ENCODE measurements at regions not wholly inside any gene's neighbourhood (a gene's known extent, or its start where the extent isn't known, plus 50 kb on each side); places are given as distances from the start of the nearest gene placed in this dataset.

DNA sequence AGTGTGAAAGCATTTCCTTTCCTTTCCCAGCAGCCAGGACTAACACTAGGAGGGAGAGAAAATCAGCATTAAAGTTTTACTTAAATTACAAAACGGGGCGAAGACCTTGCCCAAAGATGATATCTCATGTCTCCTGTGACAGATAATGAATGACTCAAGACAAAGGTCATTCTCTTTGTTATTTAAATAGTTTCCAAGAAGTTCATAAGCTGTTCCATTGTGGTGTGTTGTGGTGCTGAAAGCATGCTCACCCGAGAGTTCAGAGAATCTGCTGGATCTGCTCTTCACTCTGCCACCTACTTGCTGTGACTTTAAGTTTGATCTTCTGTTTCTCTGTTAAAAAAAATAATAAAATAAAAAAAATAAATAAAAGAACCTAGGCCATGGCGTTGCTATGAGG lies 265.9 kb upstream of the NR4A3 start:
- DNase-seq, result no peak

DNA sequence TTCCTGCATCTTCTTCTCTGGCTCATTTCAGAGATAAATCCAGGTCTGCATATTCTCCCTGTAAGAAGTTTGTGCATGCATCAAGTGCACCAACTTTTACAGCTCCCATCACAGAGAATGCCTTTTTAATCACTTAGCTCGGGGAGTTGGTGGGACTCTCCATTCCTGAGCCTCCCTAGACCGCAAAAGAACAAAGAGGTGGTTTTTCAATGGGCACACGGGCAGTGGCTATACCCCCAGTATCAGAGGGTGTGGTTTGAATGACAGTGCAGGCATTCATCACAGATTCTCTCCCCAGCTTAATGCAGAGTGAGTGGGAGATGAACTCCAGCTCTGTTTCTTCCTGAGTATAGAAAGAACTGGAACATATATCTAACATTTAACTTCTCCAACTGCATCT lies 264.7 kb upstream of the NR4A3 start:
- no peak for DNase-seq

DNA sequence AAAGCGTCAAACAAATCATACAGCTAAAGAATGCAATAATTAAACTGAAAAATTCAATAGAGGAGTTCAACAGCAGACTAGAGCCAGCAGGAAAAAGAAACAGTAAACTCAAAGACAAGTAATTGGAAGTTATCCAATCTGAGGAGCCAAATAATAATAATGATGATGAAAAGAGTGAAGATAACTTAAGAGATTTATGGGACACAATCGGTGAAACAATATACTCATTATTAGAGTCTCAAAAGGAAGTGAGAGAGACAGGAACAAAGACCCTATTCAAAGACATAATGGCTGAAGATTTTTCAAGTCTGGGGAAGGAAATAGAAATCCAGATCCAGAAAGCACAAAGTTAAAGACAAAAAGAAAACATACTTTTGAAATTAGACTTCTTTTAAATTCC lies 263.9 kb upstream of the NR4A3 start:
- DNase-seq, result no peak

DNA sequence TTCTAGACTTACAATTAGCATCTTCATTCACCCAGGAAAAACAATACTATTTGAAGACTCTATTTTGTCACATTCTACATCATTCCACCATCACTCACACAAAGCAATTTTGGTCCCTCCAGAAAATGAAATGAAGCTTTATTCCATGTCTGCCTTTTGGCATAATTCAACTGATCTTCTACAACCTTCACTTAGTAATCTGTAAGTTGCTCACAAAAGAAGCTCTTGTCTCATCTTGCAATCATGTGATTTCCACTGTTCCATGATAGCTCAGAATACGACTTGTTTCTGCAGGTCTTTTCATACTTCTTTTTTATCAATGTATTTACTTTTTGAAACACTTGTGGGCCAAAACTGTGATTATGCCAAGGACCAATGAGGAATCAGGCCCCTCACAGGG lies 261.9 kb upstream of the NR4A3 start:
- DNase-seq, result no peak

DNA sequence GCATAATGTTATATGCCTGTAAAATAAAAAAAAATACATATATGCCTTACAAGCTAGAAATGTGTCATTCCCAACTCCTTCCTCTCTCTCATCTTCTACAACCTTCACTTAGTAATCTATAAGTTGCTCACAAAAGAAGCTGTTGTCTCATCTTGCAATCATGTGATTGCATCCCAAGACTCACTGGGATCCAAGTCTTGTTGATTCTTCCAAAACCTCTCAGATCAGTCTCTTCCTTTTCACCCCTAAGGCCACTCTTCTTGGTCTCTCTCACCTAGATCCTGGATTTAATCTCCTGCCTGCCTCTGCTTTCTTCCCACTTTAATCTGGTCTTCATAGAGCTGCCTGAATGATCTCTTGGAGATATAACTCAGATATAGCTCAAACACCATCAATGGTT lies 261.1 kb upstream of the NR4A3 start:
- DNase-seq, result no peak

DNA sequence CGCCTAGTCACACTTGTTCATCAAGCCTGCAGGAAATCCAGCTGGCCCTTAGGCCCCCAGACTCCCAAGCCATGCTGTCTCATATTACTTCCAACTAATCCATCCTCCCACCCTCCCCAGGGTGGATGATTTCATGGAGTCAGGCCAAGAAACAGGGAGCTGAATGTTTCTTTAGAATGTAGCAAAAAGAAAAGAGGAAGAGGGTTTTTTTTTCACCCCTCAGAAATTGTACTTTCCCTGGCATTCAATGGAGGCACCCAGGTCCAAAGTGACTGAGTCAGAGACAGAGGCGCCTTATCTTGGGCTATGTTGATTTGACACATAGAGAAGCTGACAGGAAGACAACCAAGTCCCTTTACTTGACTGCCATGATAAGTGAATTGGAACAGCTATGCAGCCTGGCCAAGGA lies 260.2 kb upstream of the NR4A3 start:
- no peak for DNase-seq

DNA sequence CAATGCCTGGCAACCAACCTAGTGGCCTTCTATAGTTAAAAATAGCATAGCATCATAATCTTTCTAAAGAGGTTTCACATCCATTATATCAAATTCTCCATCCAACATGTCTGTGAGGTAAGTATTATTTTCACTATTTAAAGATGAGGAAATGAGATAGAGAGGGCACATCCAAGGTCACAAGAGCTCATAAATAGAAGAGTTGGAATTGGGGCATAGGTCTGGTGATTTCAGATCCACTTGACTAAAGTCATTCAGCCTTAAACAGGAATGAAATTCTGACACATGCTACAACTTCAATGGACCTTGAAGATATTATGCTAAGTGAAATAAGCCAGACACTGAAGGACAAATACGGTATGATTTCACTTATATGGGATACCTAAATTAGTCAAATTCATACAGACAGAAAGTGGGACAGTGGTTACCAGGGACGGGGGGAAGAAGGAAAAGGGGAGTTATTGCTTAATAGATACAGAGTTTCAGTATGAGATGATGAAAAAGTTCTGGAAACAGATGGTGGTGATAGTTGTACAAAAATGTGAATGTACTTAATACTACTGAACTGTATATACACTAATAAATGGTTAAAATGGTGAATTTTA lies 259.6 kb upstream of the NR4A3 start:
- no peak for DNase-seq

DNA sequence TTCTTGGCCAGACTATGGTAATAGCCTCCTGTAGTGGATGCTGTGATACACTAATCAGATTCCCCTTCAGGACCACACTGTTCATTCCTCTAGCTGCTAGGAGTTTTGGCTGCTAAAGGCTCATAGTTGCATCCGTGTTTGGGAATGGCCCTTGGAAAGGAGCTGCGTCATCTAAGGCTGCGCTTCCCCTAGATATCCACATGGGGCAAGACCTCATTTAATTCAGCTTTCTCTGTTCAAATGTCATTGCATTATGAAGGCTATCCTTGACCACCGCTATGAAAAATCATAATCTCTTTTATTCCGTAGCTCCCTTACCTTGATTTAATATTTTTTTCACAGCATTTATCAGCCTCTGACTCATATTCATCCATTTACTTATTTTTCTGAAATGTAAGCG lies 258.3 kb upstream of the NR4A3 start:
- DNase-seq, result no peak

DNA sequence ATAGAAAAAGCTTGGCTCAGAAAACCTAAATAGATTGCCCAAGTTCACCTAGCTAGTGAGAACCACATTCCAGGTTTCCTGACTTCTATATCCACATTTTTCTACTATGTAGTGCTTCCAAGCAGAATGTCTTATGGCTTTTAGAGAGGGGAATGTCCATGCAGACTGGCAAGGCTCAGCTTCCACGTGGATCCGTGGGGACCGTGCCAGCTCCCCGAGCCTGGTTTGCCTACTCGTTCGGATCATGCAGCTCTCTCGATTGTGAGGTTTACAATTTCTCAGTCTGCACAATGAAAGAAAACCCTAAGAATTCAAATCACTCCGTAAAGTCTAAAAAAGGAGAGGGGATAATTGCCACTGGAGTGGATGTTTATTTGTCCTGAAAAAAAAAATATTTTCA lies 256.5 kb upstream of the NR4A3 start:
- no peak for DNase-seq

DNA sequence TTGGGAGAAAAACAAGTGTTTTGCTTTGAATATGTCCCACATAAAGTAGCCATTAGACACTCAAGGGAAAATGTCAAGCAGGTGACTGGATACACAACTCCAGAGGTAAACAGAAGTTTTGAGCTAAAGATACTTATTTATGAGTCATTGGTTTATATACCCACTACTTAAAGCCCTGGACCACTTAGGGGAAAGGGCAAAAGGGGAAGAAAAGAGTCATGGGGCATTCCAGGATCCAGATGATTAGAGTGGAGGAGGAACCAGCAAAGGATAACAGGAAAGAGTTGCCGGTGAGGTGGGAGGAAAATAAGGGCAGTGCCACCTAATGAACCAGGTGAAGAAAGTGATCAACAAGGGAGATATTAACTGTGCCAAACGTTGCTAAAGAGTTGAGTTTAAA lies 254.2 kb upstream of the NR4A3 start:
- DNase-seq, result no peak

DNA sequence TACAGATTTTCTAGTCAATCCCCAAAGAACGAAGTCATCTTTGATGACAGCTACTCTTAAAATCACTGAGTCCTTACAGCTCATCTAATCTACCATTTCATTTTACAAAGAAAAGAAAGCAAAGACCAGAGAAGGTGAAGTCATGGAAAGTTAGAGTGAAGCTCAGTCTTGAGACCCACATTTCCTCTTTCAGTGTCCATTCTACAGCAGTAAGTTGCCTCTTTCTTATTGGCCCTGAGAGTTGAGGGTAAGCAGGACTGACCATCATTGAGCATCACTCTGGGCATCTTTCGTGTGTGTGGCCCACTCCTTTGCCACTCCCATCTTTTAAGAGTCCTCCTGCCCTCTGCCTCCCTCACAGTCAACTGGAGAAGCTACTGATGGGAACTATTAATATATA lies 251.8 kb upstream of the NR4A3 start:
- no peak for DNase-seq

DNA sequence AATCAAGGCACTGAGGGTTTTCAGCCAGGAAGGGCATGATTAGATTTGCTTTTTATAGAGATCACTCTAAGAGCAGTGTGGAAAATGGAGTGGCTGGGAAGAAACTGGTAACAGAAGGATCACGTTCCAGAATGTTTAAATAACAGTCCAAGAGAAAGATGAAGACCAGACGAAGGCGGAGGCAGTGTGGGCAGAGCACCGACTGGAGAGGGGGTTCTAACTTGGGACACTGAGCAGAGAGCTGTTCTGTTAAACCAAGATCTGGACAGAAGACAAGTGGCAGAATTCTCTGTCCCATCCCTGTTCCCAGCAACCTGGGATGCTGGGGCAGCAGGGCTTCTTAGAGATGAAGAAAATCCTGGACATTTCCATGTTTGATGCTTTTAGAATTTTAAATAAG lies 249.1 kb upstream of the NR4A3 start:
- no peak for DNase-seq

DNA sequence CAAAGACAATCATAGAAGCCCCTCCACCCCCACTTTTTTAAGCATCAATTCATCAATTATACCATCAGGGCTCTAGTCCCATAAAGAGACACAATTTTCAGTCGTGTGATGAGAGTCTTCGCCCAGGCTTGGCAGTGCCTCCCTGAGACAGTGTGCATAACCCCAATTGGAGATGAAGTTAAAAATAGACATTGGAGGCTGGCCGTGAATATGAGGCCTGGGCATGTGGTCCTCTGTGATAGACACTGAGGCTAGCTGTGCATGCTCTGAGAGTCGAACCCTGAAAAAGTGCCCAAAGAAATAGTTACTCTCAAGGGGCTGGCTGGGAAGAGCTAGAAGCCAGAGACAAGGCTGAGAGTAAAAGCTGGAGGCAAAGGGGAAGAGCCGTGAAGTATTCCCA lies 248.6 kb upstream of the NR4A3 start:
- DNase-seq, result no peak

DNA sequence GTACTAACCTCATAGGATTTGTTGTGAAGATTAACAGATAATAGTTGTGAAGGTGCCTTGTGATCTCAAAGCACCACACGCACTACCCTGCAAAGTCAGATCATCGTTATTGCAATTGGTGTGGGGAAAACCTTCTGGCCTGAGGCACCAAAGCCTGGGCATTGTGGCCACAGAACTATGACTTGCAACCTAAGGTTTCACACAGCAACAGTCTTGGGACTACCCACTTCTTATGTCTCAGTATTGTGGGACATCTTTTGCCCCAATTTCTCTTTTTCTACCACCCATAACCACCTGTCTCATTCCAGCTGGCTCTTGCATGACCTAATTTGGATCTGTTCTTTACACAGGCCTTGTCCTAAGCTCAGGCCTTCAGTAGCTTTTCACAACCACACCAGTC lies 247.8 kb upstream of the NR4A3 start:
- DNase-seq, result no peak

DNA sequence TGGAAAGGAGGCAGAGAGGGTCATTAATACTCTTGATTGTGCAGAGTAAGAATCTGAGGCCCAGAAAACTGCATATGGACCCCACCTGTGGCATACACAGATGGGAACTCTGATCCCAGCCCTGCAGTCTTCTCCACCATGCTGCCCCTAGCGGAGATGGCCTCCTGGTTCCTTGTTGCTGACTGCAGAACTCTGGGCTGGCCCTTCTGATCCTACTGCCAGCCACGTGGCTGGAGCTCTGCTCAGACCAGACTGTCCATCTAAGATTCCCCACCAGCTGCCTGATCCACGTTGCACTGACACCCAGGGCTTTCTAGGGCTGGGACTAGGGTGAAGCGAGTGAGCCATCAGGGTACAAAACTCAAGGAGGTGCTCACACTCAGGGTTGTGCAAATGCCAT lies 245.7 kb upstream of the NR4A3 start:
- no peak for DNase-seq

DNA sequence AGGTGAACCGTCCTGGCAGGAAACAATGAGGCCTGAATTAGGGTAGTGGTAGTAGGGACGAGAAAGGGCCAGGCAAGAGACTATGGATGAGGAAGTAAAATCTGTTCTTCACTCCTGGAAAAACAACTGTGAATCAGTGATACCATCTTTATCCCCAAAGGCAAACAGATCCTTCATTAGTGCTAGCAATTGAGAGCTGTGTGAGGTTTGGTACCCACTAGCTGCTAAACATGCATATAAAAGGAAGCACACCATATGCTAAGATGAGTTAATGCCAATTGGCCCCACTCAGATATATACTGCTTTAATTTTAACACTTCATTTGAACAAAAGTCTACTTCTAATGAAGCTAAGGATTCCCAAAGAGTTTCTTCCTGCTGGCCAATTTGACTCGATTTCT lies 244.8 kb upstream of the NR4A3 start:
- DNase-seq, result no peak

DNA sequence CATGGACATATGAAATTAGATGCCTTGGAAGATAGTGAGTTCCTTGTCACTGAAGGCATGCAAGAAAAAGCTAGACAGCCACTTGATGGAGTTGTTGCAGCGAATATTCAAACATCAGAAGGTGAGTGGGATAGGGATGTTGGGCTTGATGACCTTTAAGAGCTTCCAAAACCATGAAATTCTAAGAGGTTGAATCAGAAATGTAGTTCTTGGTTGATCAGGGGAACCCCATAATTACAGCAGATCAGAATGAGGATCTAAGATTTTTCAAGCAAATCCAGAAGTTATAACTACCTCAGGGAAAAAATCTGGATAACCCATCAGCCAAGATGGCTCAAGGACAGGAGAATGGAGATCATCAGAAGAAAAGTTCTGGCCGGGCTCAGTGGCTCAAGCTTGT lies 244.3 kb upstream of the NR4A3 start:
- DNase-seq, result no peak

DNA sequence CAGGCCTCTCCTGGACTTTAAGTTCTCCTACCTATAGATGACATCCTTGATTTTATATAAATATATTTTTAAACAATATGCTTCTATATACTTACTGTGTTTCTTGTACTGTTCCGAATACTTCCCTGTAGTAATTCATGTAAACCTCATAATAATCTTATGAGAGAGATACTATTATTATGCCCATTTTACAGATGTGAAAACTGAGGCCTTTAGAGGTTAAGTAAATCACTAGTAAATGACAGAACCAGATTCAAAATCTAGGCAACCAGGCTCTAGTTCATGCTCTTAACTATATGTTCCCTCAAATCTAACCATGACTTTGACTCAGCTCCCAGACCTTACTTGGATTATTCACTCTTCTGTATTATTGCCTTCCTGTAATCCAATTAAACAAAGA lies 243.0 kb upstream of the NR4A3 start:
- no peak for DNase-seq

DNA sequence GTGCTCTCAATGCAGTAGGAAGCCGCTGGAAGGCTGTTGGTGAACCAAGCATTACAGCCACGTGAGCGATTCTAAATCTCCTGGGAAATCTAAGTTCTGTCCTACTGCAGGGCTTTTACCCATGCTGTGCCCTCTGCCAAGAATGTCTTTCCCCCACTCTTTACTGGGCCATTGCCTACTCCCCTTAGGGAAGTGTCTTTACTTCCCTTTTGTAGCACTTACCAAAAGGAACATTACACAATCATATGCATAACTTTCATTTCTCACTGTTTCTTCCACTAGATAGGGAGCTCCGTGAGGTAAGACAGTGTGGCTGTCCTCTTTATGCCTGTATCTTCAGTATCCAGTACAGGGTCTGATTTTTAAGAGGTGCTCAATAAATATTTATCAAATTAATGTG lies 241.7 kb upstream of the NR4A3 start:
- no peak for DNase-seq

DNA sequence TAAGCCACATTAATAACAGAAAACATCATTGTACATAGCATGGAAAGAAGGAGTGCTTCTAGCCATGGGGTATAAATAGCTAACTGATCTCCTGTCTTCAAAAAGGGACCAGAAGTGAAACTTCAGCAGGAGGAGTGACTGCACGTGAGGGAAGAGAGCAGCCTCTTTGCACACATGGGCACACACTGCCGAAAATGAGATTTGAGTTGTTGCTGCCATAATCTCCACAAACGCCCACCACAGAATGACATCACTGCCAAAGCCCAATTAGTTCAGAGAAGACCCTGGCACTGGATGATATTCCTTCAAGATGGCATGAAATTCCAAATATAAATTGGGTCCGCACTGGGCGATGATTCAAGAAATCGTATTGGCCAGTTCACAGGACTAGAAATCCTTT lies 238.9 kb upstream of the NR4A3 start:
- DNase-seq, result no peak

DNA sequence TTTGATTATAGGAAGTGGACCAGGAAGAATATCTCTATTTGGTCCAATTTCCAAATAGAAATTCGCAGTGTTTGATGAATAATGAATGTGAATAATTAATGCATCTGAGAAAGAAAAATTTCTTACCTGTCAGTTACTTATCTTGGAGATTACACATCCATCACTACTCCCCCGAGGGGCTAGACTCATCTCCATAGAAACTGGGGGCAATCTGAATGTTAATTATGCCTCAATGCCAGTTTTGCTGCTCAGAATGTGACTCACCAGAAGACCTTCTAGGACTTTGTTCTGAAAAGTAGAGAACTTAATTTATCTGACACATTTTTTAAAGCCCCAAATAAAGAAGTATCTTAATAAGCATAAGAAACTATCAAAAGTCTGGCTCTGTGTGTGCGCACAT lies 233.4 kb upstream of the NR4A3 start:
- no peak for DNase-seq

DNA sequence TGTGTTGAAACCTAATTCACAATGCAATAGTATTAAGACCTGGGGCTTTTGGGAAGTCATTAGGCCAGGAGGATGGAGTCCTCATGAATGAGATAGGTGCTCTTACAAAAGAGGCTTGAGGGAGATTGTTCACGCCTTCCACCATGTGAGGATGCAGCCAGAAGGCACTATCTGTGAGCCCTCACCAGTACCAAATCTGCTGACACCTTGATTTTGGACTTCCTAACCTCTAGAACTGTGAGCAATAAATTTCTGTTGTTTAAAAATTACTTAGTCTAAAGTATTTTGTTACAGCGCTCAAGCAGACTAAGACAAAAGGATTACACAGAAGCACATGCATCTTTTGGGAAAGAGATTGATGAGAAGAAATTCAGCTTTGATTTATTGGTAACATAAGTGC lies 232.9 kb upstream of the NR4A3 start:
- no peak for DNase-seq

DNA sequence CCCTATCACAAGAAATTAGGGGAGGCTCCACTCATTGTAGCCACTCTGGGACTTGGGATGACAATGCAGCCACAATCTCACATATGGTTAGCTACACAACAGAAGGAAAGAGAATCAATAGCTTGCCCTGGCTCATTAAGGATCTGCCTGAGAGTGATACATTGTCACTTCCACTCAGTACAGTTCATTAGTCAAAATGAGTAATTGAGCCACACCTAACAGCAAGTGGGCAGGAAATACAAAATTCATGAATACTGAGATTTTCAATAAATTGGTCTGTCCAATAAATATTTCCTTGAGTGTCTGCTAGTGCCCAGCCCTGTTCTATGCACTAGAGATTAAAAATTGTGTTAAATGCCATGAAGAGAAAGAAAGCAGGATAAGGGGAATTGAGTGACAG lies 231.3 kb upstream of the NR4A3 start:
- DNase-seq, result no peak

DNA sequence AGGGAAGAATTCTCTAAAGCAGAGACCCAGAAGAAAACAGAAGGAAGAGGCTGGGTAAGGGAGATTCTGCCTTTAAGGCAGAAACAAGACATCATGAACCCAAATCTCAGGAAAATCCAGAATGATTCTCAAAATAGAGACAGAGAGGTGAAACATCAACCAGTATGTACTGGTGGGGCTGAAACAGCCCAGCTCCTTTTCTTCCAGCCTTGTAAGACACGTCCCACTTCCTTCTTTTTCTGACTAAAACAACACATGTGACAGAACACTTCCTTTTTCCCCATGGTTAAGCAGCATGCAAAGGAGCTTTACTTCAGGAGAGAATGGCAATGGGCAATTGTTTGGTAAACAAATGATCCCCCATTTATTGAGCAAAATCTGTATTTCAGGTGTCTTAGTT lies 230.8 kb upstream of the NR4A3 start:
- DNase-seq, result no peak

DNA sequence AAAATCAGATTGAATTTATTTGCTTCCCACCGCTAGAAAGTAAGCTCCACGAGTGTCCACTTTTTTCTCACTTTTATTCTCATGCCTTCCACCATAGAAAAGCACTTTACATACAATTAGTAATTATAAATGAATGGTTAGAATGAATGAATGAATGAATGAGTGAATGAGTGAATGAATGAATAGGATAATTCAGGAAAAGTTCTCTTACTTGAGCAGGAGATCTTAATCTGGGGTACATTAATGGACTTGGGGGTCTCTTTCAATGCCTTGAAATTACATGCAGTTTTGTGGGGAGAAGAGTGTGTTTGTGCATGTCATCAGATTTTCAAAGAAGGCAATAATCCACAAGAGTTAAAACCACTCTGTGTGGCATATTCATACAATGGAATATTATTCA lies 229.9 kb upstream of the NR4A3 start:
- DNase-seq, result no peak

Measured in activated T-cell treated with anti-CD3 and anti-CD28 coated beads for 4 hours (primary cell).